Astrocyte of the cerebellum (primary cell): ENCODE measurements at regions not wholly inside any gene's neighbourhood (a gene's known extent, or its start where the extent isn't known, plus 50 kb on each side); places are given as distances from the start of the nearest gene placed in this dataset.

Experiments
- DNase-seq: peaks from one replicate; pipeline ENCODE4 v3.0.0-alpha.2; 2011; ENCODE audit warnings: low read depth
- H3K4me3 ChIP-seq: 2 replicates; pipeline ENCODE4 v1.5.1; 2011; ENCODE audit warnings: mild to moderate bottlenecking, low read depth, low read length, moderate library complexity
- CTCF ChIP-seq: IDR thresholded peaks from 2 replicates; pipeline ENCODE4 v1.5.1; 2012; ENCODE audit warnings: low read length, low read depth, moderate library complexity, mild to moderate bottlenecking; ENCODE audit errors: missing control alignments
- in situ Hi-C: cut with HindIII; loops from 2 replicates; pipeline ENCODE4 v1.10.0; 2017; ENCODE audit warnings: low sequenced_read_pairs

DNA sequence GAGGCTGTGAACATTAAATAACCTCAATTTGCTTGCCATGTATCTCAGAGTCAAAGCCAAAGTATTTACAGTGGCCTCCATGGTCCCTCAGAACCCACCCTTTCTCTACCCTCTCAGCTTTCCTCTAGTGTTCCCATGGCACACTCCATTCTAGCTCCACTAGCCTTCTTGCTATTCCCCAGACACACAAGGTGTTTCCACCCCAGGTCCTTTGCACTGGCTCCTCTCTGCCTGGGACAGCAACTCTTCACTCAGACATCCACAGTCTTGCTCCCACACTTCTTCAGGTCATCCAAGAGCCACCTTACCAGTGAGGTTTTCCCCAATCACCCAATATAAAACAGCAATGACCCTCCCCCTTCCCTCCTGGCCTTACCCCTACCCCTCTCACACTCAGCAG lies 56.5 kb upstream of the PLEKHG1 start:
- no peak for TF ChIP-seq CTCF
- no peak overlapping the region for H3K4me3 ChIP-seq
- in situ Hi-C loops, result no loop called here
- DNase-seq, result no peak

DNA sequence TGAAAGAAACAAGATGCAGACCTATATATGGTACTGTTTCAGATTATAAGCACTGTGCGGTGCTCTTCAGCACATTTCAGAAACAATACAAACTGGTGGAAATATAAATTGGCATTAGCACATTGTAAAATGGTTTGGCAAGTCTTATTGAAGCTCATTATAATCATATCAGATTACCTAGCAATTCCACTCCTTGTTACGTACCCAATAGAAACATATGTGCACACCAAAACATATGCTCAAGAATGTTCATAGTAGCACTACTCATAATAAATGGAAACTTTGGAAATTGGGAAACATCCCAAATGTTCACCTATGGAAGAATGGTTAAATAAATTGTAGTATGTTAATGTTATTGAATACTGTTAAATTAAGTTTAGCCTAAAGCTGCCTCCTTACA lies 54.9 kb upstream of the PLEKHG1 start:
- no peak for TF ChIP-seq CTCF
- in situ Hi-C loops, result no loop called here
- no peak for DNase-seq
- H3K4me3 ChIP-seq, result no peak overlapping the region

- DNase-seq, result no peak
Observed at GRCh38 chr6:150546457-150546856, 53.2 kb upstream of the PLEKHG1 start.

GRCh38 chr6:150547502-150548222 lies 52.0 kb upstream of the PLEKHG1 start:
- no peak overlapping the region for H3K4me3 ChIP-seq
- TF ChIP-seq CTCF, result no peak
- in situ Hi-C loops, result no loop called here
- no peak for DNase-seq

More at GRCh38 chr6:150546457-150546856, 53.2 kb upstream of the PLEKHG1 start:
- no peak overlapping the region for H3K4me3 ChIP-seq
- TF ChIP-seq CTCF, result no peak
- in situ Hi-C loops, result no loop called here

DNA sequence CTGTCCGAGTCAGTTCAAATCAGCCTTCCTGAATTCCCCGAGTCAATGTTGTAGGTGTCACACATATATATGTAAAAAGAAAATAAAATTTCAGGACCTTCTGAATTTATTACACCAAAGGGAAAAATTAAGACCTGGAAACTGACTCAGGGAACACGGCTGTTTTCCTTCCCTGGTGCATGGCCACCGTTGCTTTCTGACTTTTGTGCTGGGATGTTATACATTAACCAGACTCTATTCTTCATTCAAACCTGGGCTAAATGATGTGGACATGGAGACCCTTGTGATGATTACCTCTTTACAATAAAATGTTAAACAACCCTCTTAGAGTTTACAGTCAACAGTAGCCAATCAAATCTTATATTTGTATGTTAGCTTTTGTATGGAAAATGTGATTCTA lies 51.4 kb upstream of the PLEKHG1 start:
- in situ Hi-C loops, result no loop called here
- DNase-seq, result no peak
- no peak for TF ChIP-seq CTCF
- no peak overlapping the region for H3K4me3 ChIP-seq

DNA sequence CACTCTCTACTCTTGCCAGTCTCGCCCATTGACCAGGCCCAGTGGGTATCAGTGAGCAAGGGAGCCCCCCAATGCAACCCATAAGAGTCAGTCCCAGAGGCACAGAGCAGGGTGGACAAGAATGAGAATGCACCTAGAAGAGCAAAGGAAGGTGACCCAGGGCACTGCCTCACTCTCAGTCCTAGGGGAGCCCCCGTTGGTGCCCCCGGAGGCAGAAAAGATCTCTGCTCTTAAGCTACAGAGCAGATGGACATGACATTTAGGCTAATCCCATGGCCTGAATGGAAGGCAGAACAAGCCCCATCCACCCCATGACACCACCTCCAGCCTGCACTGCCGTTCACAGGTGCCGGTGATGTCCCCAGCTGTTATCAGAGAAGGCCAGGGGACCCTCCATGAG lies 50.7 kb upstream of the PLEKHG1 start:
- no peak overlapping the region for H3K4me3 ChIP-seq
- in situ Hi-C loops, result no loop called here
- no peak for DNase-seq
- no peak for TF ChIP-seq CTCF
